A549 (cell line): ENCODE measurements at regions not wholly inside any gene's neighbourhood (a gene's known extent, or its start where the extent isn't known, plus 50 kb on each side); places are given as distances from the start of the nearest gene placed in this dataset.

ENCODE experiments used
- ATAC-seq, 2 experiments: fragments of 200-7000 bp in 1 of 2; fragments of >200 bp in 1 of 2; cut with Nextera tagmentation in 1 of 2; cut with Tn5 transposase in 1 of 2; 3 replicates each; pipeline versions ENCODE4 v1.8.0 to v1.9.1; 2018 to 2020; ENCODE audit warnings: mild to moderate bottlenecking in 1 of 2, moderate library complexity in 1 of 2
- CTCF ChIA-PET: fragments of 300-600 bp; sonication (Branson Sonifier 250); formaldehyde crosslinking; extraction: SDS; loops from one replicate; lab custom pipeline; 2021; ENCODE audit warnings: antibody characterized with exemption, inconsistent platforms; lab: Yijun Ruan, JAX
- POLR2A ChIA-PET: fragments of 350-600 bp; formaldehyde crosslinking; extraction: SDS; loops from one replicate; lab custom pipeline; 2021; ENCODE audit warnings: antibody characterized with exemption, inconsistent platforms; lab: Yijun Ruan, JAX
- DNase-seq, 2 experiments: peaks; one replicate each; pipeline versions ENCODE4 v3.0.0 to v3.0.0-alpha.2; 2011 to 2016; ENCODE audit warnings: low read depth in 1 of 2, low spot score in 1 of 2
- FAIRE-seq: peaks from 2 replicates; lab custom pipeline; 2011; peaks lifted over from hg19 to GRCh38; lab: Jason Lieb, UNC
- H3K27ac ChIP-seq, 2 experiments: fragments of >200 bp; sonication (Bioruptor Twin); formaldehyde crosslinking; 3 replicates each; pipeline ENCODE4 v1.5.1; 2016 to 2017
- H3K4me1 ChIP-seq: fragments of >200 bp; sonication (Bioruptor Twin); formaldehyde crosslinking; 3 replicates; pipeline ENCODE4 v1.6.1; 2016
- H3K4me2 ChIP-seq: fragments of >200 bp; sonication (Bioruptor Twin); formaldehyde crosslinking; 3 replicates; pipeline ENCODE4 v1.6.1; 2016
- H3K4me3 ChIP-seq: fragments of >200 bp; sonication (Bioruptor Twin); formaldehyde crosslinking; 3 replicates; pipeline ENCODE4 v1.5.1; 2016
- H3K9me3 ChIP-seq: fragments of >200 bp; sonication (Bioruptor Twin); formaldehyde crosslinking; 3 replicates; pipeline ENCODE4 v1.6.1; 2016
- ATOH8 ChIP-seq: fragments of 250-450 bp; sonication (Bioruptor Pico); IDR thresholded peaks from 2 replicates; pipeline ENCODE4 v1.5.0; 2020; ENCODE audit warnings: low read depth, mild to moderate bottlenecking, moderate library complexity
- BCL3 ChIP-seq: fragments of >200 bp; sonication (Bioruptor Twin); formaldehyde crosslinking; IDR thresholded peaks from 3 replicates; pipeline ENCODE4 v1.6.1; 2016
- CBX2 ChIP-seq: fragments of 200-600 bp; sonication (generic); IDR thresholded peaks from 2 replicates; pipeline ENCODE4 v1.6.1; 2016; ENCODE audit warnings: low read depth, mild to moderate bottlenecking, borderline replicate concordance
- CHD2 ChIP-seq: fragments of 150-350 bp; IDR thresholded peaks from 2 replicates; pipeline ENCODE4 v1.6.1; 2014; ENCODE audit warnings: low read length; ENCODE audit not compliant: partially characterized antibody
- CHD4 ChIP-seq: fragments of 200-600 bp; sonication (generic); IDR thresholded peaks from 2 replicates; pipeline ENCODE4 v1.6.1; 2016; ENCODE audit warnings: antibody characterized with exemption, mild to moderate bottlenecking, borderline replicate concordance
- EHMT2 ChIP-seq: fragments of 200-600 bp; sonication (generic); IDR thresholded peaks from 2 replicates; pipeline ENCODE4 v1.6.1; 2016; ENCODE audit warnings: antibody characterized with exemption, low read depth, mild to moderate bottlenecking, moderate library complexity
- ELK1 ChIP-seq: fragments of 150-350 bp; IDR thresholded peaks from 2 replicates; pipeline ENCODE4 v1.6.1; 2014; ENCODE audit warnings: low read depth, mild to moderate bottlenecking, low read length
- FOSB ChIP-seq: fragments of 250-450 bp; sonication (Bioruptor Pico); IDR thresholded peaks from 2 replicates; pipeline ENCODE4 v1.5.0; 2020; ENCODE audit warnings: mild to moderate bottlenecking, moderate library complexity
- FOSL2 ChIP-seq, 2 experiments: fragments of 450-650 bp in 1 of 2; fragments of >200 bp in 1 of 2; sonication (Bioruptor Twin) in 1 of 2; formaldehyde crosslinking; IDR thresholded peaks; 2 replicates each; pipeline versions ENCODE4 v1.5.0 to v1.6.1; 2016 to 2020; ENCODE audit warnings: mild to moderate bottlenecking in 1 of 2, moderate library complexity in 1 of 2
- FOXS1 ChIP-seq: fragments of 250-450 bp; sonication (Bioruptor Pico); IDR thresholded peaks from 2 replicates; pipeline ENCODE4 v1.5.0; 2020; ENCODE audit warnings: mild to moderate bottlenecking, moderate library complexity
- HEYL ChIP-seq: fragments of 250-450 bp; sonication (Bioruptor Pico); IDR thresholded peaks from 2 replicates; pipeline ENCODE4 v1.8.0; 2021; ENCODE audit warnings: mild to moderate bottlenecking, moderate library complexity
- HOXA7 ChIP-seq: fragments of 250-450 bp; sonication (Bioruptor Pico); IDR thresholded peaks from 2 replicates; pipeline ENCODE4 v1.5.0; 2020; ENCODE audit warnings: mild to moderate bottlenecking, moderate library complexity
- HOXB13 ChIP-seq: fragments of 250-450 bp; sonication (Bioruptor Pico); IDR thresholded peaks from 2 replicates; pipeline ENCODE4 v1.5.0; 2020; ENCODE audit warnings: low read depth, mild to moderate bottlenecking, moderate library complexity
- HOXB5 ChIP-seq: fragments of 250-450 bp; sonication (Bioruptor Pico); IDR thresholded peaks from 2 replicates; pipeline ENCODE4 v1.5.0; 2020; ENCODE audit warnings: mild to moderate bottlenecking, moderate library complexity
- JUN ChIP-seq, 2 experiments: fragments of >200 bp; sonication (Bioruptor Twin); formaldehyde crosslinking; IDR thresholded peaks; 2 replicates in 1 of 2; 3 replicates in 1 of 2; pipeline ENCODE4 v1.6.1; 2016 to 2017
- JUNB ChIP-seq: fragments of >200 bp; sonication (Bioruptor Twin); formaldehyde crosslinking; IDR thresholded peaks from 2 replicates; pipeline ENCODE4 v1.6.1; 2016
- KDM5A ChIP-seq: fragments of 200-600 bp; sonication (generic); IDR thresholded peaks from 2 replicates; pipeline ENCODE4 v1.6.1; 2016; ENCODE audit warnings: antibody characterized with exemption, mild to moderate bottlenecking
- MAFK ChIP-seq: fragments of 450-650 bp; IDR thresholded peaks from 2 replicates; pipeline ENCODE4 v1.6.1; 2014; ENCODE audit not compliant: partially characterized antibody
- MYC ChIP-seq: IDR thresholded peaks from 2 replicates; pipeline ENCODE4 v1.6.1; 2012; ENCODE audit warnings: mild to moderate bottlenecking, inconsistent platforms, low read length, improper control_type of control experiment, borderline replicate concordance
- NR3C1 ChIP-seq: fragments of >200 bp; sonication (Bioruptor Twin); formaldehyde crosslinking; IDR thresholded peaks from 3 replicates; pipeline ENCODE4 v1.6.1; 2017
- PHF8 ChIP-seq: fragments of 200-600 bp; sonication (generic); IDR thresholded peaks from 2 replicates; pipeline ENCODE4 v1.6.1; 2016; ENCODE audit warnings: low read depth, mild to moderate bottlenecking, antibody characterized with exemption, moderate library complexity, borderline replicate concordance
- POLR2A ChIP-seq: IDR thresholded peaks from 2 replicates; pipeline ENCODE4 v1.6.1; 2012; ENCODE audit warnings: mild to moderate bottlenecking, low read length
- SMC3 ChIP-seq: fragments of >200 bp; sonication (Bioruptor Twin); formaldehyde crosslinking; IDR thresholded peaks from 3 replicates; pipeline ENCODE4 v1.6.1; 2018; ENCODE audit warnings: inconsistent platforms
- SREBF2 ChIP-seq: fragments of 450-650 bp; IDR thresholded peaks from 2 replicates; pipeline ENCODE4 v1.6.1; 2014; ENCODE audit warnings: mild to moderate bottlenecking, moderate library complexity
- TP53 ChIP-seq: fragments of 250-450 bp; sonication (Bioruptor Pico); IDR thresholded peaks from 2 replicates; pipeline ENCODE4 v1.5.0; 2021; ENCODE audit warnings: mild to moderate bottlenecking, moderate library complexity
- ZNF302 ChIP-seq: fragments of 250-450 bp; sonication (Bioruptor Pico); IDR thresholded peaks from 2 replicates; pipeline ENCODE4 v1.9.0; 2021; ENCODE audit warnings: inconsistent platforms, mild to moderate bottlenecking, moderate library complexity
- ZSCAN20 ChIP-seq: fragments of 250-450 bp; sonication (Bioruptor Pico); IDR thresholded peaks from 2 replicates; pipeline ENCODE4 v1.8.0; 2022; ENCODE audit warnings: mild to moderate bottlenecking, moderate library complexity
- WGBS: methylation state at CpG from one replicate; pipeline ENCODE4 v1.1.6; 2017; ENCODE audit errors: missing lambda C conversion rate; 5-methylcytosine and 5-hydroxymethylcytosine counted together
- TF ChIP-seq, protein P1 (sequence below): IDR thresholded peaks from 2 replicates; pipeline ENCODE4 v1.6.1; 2012
- TF ChIP-seq, protein P2 (sequence below): IDR thresholded peaks from 2 replicates; pipeline ENCODE4 v1.6.1; 2012; ENCODE audit warnings: low read depth, borderline replicate concordance

- TF ChIP-seq POLR2A (no peak), HEYL (CRISPR knock-in tag) (no peak), HOXA7 (no peak), FOSB (CRISPR knock-in tag) (no peak), EHMT2 (no peak), JUN (IDR thresholded peaks at IDR 0.05) (no peak), CHD4 (no peak), TP53 (no peak), PHF8 (no peak), MAFK (no peak), FOSL2 (IDR thresholded peaks at IDR 0.05) (no peak), FOSL2 (CRISPR knock-in tag; IDR thresholded peaks at IDR 0.05) (no peak), MYC (no peak), ATOH8 (CRISPR knock-in tag) (no peak), JUNB (no peak), SREBF2 (no peak), FOXS1 (CRISPR knock-in tag) (no peak), ZNF302 (CRISPR knock-in tag) (no peak), HOXB5 (CRISPR knock-in tag) (no peak)
- TF ChIP-seq, protein P1, sequence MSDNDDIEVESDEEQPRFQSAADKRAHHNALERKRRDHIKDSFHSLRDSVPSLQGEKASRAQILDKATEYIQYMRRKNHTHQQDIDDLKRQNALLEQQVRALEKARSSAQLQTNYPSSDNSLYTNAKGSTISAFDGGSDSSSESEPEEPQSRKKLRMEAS, result no peak
- TF ChIP-seq, protein P2, sequence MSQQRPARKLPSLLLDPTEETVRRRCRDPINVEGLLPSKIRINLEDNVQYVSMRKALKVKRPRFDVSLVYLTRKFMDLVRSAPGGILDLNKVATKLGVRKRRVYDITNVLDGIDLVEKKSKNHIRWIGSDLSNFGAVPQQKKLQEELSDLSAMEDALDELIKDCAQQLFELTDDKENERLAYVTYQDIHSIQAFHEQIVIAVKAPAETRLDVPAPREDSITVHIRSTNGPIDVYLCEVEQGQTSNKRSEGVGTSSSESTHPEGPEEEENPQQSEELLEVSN, result no peak
- DNase-seq, result no peak
- ATAC-seq, result no peak
- POLR2A ChIA-PET, result no interaction called here
- no peak for FAIRE-seq
- Histone ChIP-seq H3K4me2 (no peak overlapping the region), H3K4me3 (no peak overlapping the region), H3K4me1 (no peaks in the 10 kb centered on the region), H3K27ac (no peak overlapping the region), H3K9me3 (no peaks in the 10 kb centered on the region)
- WGBS, result 46% methylated on average over 5 of the region's 5 CpGs
- CTCF ChIA-PET, result interaction anchor here (0.6 to 1.3 kb wide), 2 partner anchors 16 to 686 kb away, joined by 3 to 5 read pairs; no protein-coding TSS in a partner anchor
Measured at GRCh38 chr13:105426441-105426840, 1109.0 kb downstream of the EFNB2 start.

DNA sequence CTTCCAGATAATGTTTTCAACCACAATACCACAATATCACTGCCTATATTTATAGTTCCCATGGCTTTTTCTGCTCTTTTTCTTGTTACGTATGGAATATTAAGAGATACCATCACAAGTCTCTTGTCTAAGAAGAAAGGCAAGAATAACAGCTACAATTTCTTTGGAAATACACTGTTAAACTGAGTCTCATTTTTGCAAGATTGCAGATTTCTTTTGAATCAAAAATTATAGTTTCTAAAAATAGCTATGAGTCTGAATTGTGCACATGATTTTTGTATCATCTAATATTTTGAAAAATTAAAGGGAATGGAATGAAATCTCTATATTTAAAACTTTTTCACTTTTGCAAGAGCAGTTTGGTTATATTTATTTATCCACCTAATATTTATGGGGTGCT lies 1120.8 kb downstream of the EFNB2 start:
- Histone ChIP-seq H3K4me2 (no peak overlapping the region), H3K4me1 (no peaks in the 10 kb centered on the region), H3K27ac (no peak overlapping the region)
- 58% methylated on average over 1 of the region's 1 CpG for WGBS
- CTCF ChIA-PET, result no interaction called here
- TF ChIP-seq MAFK (peak; percentile 73), CBX2 (no peak), FOSL2 (IDR thresholded peaks at IDR 0.05) (no peak), FOSL2 (CRISPR knock-in tag; IDR thresholded peaks at IDR 0.05) (no peak), CHD2 (no peak)
- TF ChIP-seq, all 56 proteins: peak for 1
- FAIRE-seq, result no peak
- Histone ChIP-seq H3K4me3 (no peak overlapping the region), H3K9me3 (no peaks in the 10 kb centered on the region)
- DNase-seq, result no peak
- no peak for ATAC-seq
- POLR2A ChIA-PET, result no interaction called here

DNA sequence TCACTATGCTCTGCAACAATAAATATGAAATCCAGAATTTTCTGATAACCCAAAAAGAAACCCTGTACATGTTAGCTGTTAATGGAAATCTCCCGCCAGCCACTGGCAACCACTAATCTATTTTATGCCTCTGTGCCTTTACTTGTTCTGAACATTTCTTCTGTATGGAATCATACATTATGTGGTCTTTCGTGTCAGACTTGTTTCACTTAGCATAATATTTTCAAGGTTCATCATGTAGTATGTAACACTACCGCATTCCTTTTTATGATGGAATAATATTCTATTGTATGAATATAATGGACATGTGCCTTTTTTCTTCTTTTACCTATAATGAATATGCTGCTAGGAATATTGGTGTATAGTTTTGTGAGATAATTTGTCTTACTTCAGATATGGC lies 1123.3 kb downstream of the EFNB2 start:
- WGBS, result 69% methylated on average over 3 of the region's 3 CpGs
- FAIRE-seq (no peak), ATAC-seq (no peak), DNase-seq (no peak)
- Histone ChIP-seq H3K27ac (no peak overlapping the region), H3K4me2 (no peak overlapping the region), H3K4me3 (no peak overlapping the region), H3K9me3 (no peaks in the 10 kb centered on the region), H3K4me1 (no peaks in the 10 kb centered on the region)
- ChIA-PET CTCF (interaction anchor here (2.2 kb wide), 1 partner anchor 12 kb away, joined by 8 read pairs; no protein-coding TSS in a partner anchor), POLR2A (no interaction called here)
- no peak for TF ChIP-seq NR3C1
- no peak for TF ChIP-seq BCL3
- TF ChIP-seq ATOH8 (CRISPR knock-in tag), result no peak
- TF ChIP-seq FOSB (CRISPR knock-in tag), result no peak
- TF ChIP-seq, protein P1, result no peak
- no peak for TF ChIP-seq CBX2
- TF ChIP-seq HOXB13 (CRISPR knock-in tag), result no peak
- no peak for TF ChIP-seq TP53
- TF ChIP-seq SMC3, result no peak
- TF ChIP-seq ZSCAN20, result no peak
- TF ChIP-seq ELK1, result no peak
- no peak for TF ChIP-seq KDM5A
